ENCODE measurements at regions not wholly inside any gene's neighbourhood (a gene's known extent, or its start where the extent isn't known, plus 50 kb on each side); places are given as distances from the start of the nearest gene placed in this dataset.
A peak's percentile ranks its signal among the peaks of the same experiment; 100 is the strongest.

DNA sequence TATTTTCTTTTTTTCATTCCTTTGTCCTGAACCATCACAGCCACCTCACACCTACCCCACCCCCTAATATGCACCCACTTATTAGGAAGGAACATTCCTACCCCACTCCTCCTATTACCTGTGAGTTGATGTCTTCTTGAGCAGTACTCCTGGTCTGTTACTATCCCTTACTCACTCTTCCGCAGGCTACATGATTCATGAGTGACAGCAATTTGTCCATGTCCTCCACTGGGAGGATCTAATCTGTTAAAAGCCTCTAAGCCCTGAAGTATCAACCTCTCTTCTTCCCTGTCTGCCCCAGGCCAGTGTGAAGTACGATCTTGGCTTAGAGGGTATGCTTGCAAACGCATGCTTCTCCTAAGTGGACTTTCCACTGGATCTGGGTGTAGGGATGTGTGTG lies 75.6 kb upstream of the RFX8 start:
- DNase-seq: no peak

- DNase-seq: no peak
These were observed 74.5 kb upstream of the RFX8 start for GRCh38 chr2:101549371-101549770.

GRCh38 chr2:101546376-101547058 lies 71.6 kb upstream of the RFX8 start:
- no peak for DNase-seq

GRCh38 chr2:101545950-101546349 lies 71.0 kb upstream of the RFX8 start:
- no peak for DNase-seq

DNA sequence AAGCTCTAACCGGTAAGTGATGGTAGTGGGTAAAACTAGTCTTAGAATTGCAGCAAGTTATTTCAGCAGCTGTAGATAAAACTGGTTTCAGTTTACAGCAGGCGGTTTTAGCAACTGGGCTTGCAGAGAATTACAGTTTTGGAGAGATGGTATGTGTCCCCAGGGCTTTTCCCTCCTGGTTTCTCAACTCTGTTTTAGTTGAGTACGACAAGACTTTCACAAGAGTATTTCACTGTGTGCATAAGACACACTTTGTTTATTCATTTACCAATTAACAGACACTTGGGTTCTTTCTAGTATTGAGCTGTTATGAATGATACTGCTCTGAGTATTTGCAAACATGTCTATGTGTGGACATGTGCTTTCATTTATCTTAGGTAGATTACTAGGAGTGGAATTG lies 65.6 kb upstream of the RFX8 start:
- no peak for DNase-seq

DNA sequence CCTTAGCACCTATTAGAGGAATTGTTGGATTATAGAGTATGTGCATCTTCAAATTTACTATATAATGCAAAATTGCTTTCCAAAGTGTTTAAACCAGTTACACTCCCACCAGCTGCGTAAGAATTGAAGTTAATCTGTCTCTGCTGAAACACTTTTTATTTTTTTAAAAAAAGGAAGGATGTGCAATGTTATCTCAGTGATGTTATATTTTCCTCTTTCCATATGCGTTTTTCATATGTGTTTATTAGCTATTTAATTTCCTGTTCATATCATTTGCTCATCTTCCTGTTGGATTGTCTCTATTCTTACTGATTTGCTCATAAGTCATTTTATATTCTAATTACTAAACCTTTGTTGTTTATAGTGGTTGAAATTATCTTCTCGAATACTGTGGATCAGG lies 63.2 kb upstream of the RFX8 start:
- no peak for DNase-seq

DNA sequence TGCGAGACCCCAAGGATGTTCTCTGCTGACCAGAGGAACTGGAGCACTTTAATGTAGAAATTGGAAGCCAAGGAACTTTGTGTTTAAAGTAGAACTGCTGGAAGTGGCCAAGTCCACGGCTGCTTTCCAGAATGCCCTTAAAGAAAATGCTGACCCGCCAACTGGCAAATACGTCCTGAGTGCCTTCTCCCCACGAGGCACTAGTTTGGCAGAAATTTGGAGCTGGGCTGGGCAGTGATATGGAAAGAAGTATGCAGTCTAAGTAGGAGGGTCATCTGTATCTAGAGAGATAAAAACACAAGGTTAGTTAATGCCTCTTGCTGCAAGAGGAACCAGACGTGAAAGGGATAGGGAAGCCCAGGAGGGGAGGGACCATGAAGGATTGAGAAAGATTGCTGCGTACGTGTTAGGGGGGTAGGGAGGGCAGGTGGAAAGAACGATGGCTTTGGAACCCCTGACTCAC lies 59.3 kb upstream of the RFX8 start:
- DNase-seq: no peak

GRCh38 chr2:101533561-101534148 lies 58.7 kb upstream of the RFX8 start:
- DNase-seq: peak; percentile 3

DNA sequence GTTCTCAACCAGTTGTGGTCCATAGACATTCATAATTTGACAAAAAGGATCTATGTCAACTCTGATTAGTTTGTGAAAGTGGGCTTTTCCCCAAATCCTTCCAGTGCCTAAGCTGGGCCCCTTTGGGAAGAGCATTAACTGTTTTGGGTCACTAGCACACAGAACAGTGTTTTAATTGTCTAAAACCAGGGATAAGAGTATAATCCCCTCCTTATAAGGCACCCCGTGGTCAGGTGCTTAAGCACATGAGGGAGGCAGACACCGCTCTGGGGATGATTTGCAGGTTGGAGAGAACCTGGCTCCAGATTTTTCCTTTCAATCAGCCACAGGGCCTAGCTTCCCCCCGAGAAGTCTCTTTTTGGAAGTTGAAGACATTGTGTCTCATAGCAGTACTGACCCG lies 53.6 kb upstream of the RFX8 start:
- no peak for DNase-seq

- no peak for DNase-seq
These were observed 50.0 kb upstream of the RFX8 start for GRCh38 chr2:101524806-101525430.
